Immature natural killer cell (primary cell): ENCODE measurements at regions not wholly inside any gene's neighbourhood (a gene's known extent, or its start where the extent isn't known, plus 50 kb on each side); places are given as distances from the start of the nearest gene placed in this dataset.

Experiments
- DNase-seq, 3 donors: peaks; one replicate each; pipeline ENCODE4 v3.0.0; 2022; ENCODE audit warnings: mixed read lengths in 1 of 3
- H3K27ac Mint-ChIP-seq, 6 donors: one replicate each; pipeline ENCODE4 v1.8.0; 2020; ENCODE audit warnings: mixed read lengths in 6 of 6, mild to moderate bottlenecking in 5 of 6, inconsistent platforms in 4 of 6, moderate library complexity in 3 of 6
- H3K27me3 Mint-ChIP-seq, 3 donors: one replicate each; pipeline ENCODE4 v1.8.0; 2020 to 2021; ENCODE audit warnings: low read depth in 3 of 3, mild to moderate bottlenecking in 3 of 3, mixed read lengths in 3 of 3, moderate library complexity in 3 of 3, inconsistent platforms in 1 of 3
- H3K36me3 Mint-ChIP-seq, 3 donors: one replicate each; pipeline ENCODE4 v1.8.0; 2020; ENCODE audit warnings: mixed read lengths in 3 of 3, inconsistent platforms in 2 of 3, mild to moderate bottlenecking in 2 of 3
- H3K4me1 Mint-ChIP-seq, 2 donors: one replicate each; pipeline ENCODE4 v1.8.0; 2020; ENCODE audit warnings: inconsistent platforms in 2 of 2, mild to moderate bottlenecking in 2 of 2, mixed read lengths in 2 of 2, moderate library complexity in 1 of 2
- H3K4me3 Mint-ChIP-seq, 5 donors: one replicate each; pipeline ENCODE4 v1.8.0; 2020; ENCODE audit warnings: mild to moderate bottlenecking in 5 of 5, mixed read lengths in 5 of 5, inconsistent platforms in 3 of 5, moderate library complexity in 3 of 5
- H3K9me3 Mint-ChIP-seq, 6 donors: one replicate each; pipeline ENCODE4 v1.8.0; 2020; ENCODE audit warnings: mild to moderate bottlenecking in 6 of 6, mixed read lengths in 6 of 6, inconsistent platforms in 4 of 6, moderate library complexity in 3 of 6

- Mint-ChIP-seq H3K4me1 (no peaks in the 10 kb centered on the region), H3K27ac (no peak overlapping the region), H3K9me3 (peaks cover 0 to 30% (median 5%) of the 10 kb centered on the region in 6 donors), H3K27me3 (peaks cover 0 to 7% (median 2%) of the 10 kb centered on the region in 3 donors), H3K36me3 (peaks cover 0 to 8% (median 0%) of the 10 kb centered on the region in 3 donors), H3K4me3 (no peak overlapping the region)
- no peak for DNase-seq
Observed at GRCh38 chr13:65623148-65623547, 1607.0 kb downstream of the PCDH9 start.

DNA sequence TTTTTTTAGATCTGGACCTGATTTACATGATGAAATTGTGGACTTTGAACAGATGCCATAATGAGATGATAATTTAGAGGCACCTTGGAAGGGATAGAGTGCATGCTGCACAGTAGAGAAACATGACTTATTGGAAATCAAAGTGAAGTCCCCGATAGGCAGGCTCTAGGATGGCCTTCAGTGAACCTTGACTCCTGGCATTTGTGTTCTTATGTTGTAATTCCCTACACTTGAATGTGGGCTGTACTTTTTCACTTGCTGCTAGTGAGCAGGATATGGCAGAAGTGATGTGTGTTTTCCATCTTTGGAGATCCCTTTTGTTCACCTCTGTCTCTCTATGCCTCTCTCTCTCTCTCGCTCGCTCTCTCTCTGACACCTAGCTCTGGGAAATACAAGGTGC is 1614.6 kb downstream of the PCDH9 start:
- H3K9me3 Mint-ChIP-seq: peaks cover 0 to 41% (median 6%) of the 10 kb centered on the region in 6 donors

GRCh38 chr13:65613004-65613403 is 1617.1 kb downstream of the PCDH9 start:
- Mint-ChIP-seq H3K27me3 (peaks cover 0 to 1% (median 0%) of the 10 kb centered on the region in 3 donors), H3K4me3 (no peak overlapping the region), H3K9me3 (peaks cover 0 to 25% (median 1%) of the 10 kb centered on the region in 6 donors), H3K4me1 (no peaks in the 10 kb centered on the region), H3K27ac (no peak overlapping the region), H3K36me3 (no peaks in the 10 kb centered on the region)
- no peak for DNase-seq

More for the DNA sequence above, 1614.6 kb downstream of the PCDH9 start:
- Mint-ChIP-seq H3K4me1 (no peaks in the 10 kb centered on the region), H3K27ac (no peak overlapping the region), H3K36me3 (peaks cover 0 to 4% (median 0%) of the 10 kb centered on the region in 3 donors), H3K27me3 (peaks cover 0 to 8% (median 1%) of the 10 kb centered on the region in 3 donors), H3K4me3 (no peak overlapping the region)
- DNase-seq: no peak

GRCh38 chr13:65609350-65609749 is 1620.8 kb downstream of the PCDH9 start:
- Mint-ChIP-seq H3K27me3 (peaks cover 0 to 2% (median 0%) of the 10 kb centered on the region in 3 donors), H3K4me1 (no peaks in the 10 kb centered on the region), H3K9me3 (peaks cover 0 to 20% (median 1%) of the 10 kb centered on the region in 6 donors), H3K27ac (no peak overlapping the region), H3K36me3 (no peaks in the 10 kb centered on the region), H3K4me3 (no peak overlapping the region)
- DNase-seq: no peak

GRCh38 chr13:65606622-65607021 is 1623.5 kb downstream of the PCDH9 start:
- DNase-seq: no peak
- H3K36me3 Mint-ChIP-seq: no peaks in the 10 kb centered on the region
- no peak overlapping the region for H3K27ac Mint-ChIP-seq
- no peak overlapping the region for H3K4me3 Mint-ChIP-seq
- H3K27me3 Mint-ChIP-seq: peaks cover 0 to 4% (median 0%) of the 10 kb centered on the region in 3 donors
- no peaks in the 10 kb centered on the region for H3K4me1 Mint-ChIP-seq
- H3K9me3 Mint-ChIP-seq: peaks cover 0 to 24% (median 5%) of the 10 kb centered on the region in 6 donors

- Mint-ChIP-seq H3K27me3 (peaks cover 0 to 4% (median 0%) of the 10 kb centered on the region in 3 donors), H3K27ac (no peak overlapping the region), H3K4me3 (no peak overlapping the region), H3K36me3 (no peaks in the 10 kb centered on the region), H3K9me3 (peaks cover 0 to 28% (median 5%) of the 10 kb centered on the region in 6 donors), H3K4me1 (no peaks in the 10 kb centered on the region)
- DNase-seq: no peak
Observed at GRCh38 chr13:65605396-65605795, 1624.7 kb downstream of the PCDH9 start.

- Mint-ChIP-seq H3K9me3 (peaks cover 0 to 33% (median 7%) of the 10 kb centered on the region in 6 donors), H3K4me3 (no peak overlapping the region), H3K36me3 (no peaks in the 10 kb centered on the region), H3K27me3 (peaks cover 0 to 4% (median 0%) of the 10 kb centered on the region in 3 donors), H3K4me1 (no peaks in the 10 kb centered on the region), H3K27ac (no peak overlapping the region)
- no peak for DNase-seq
Observed at GRCh38 chr13:65603160-65603559, 1627.0 kb downstream of the PCDH9 start.

- Mint-ChIP-seq H3K27me3 (peaks cover 0 to 2% (median 0%) of the 10 kb centered on the region in 3 donors), H3K9me3 (peaks cover 0 to 28% (median 6%) of the 10 kb centered on the region in 6 donors), H3K27ac (no peak overlapping the region), H3K4me1 (no peaks in the 10 kb centered on the region), H3K4me3 (no peak overlapping the region), H3K36me3 (no peaks in the 10 kb centered on the region)
- DNase-seq: no peak
Observed at GRCh38 chr13:65601855-65602254, 1628.3 kb downstream of the PCDH9 start.

- Mint-ChIP-seq H3K36me3 (no peaks in the 10 kb centered on the region), H3K27me3 (peaks cover 0 to 2% (median 0%) of the 10 kb centered on the region in 3 donors)
Observed at GRCh38 chr13:65600702-65601101, 1629.4 kb downstream of the PCDH9 start.

GRCh38 chr13:65597839-65598818 is 1632.0 kb downstream of the PCDH9 start:
- Mint-ChIP-seq H3K9me3 (peaks cover 0 to 22% (median 3%) of the 10 kb centered on the region in 6 donors), H3K27me3 (no peaks in the 10 kb centered on the region), H3K36me3 (no peaks in the 10 kb centered on the region), H3K4me1 (no peaks in the 10 kb centered on the region), H3K27ac (no peak overlapping the region), H3K4me3 (no peak overlapping the region)
- no peak for DNase-seq

More at GRCh38 chr13:65600702-65601101, 1629.4 kb downstream of the PCDH9 start:
- Mint-ChIP-seq H3K4me3 (no peak overlapping the region), H3K4me1 (no peaks in the 10 kb centered on the region), H3K27ac (no peak overlapping the region), H3K9me3 (peaks cover 0 to 25% (median 4%) of the 10 kb centered on the region in 6 donors)
- no peak for DNase-seq

- H3K27me3 Mint-ChIP-seq: no peaks in the 10 kb centered on the region
- peaks cover 0 to 12% (median 0%) of the 10 kb centered on the region in 6 donors for H3K9me3 Mint-ChIP-seq
- H3K4me3 Mint-ChIP-seq: no peak overlapping the region
- H3K36me3 Mint-ChIP-seq: no peaks in the 10 kb centered on the region
- no peaks in the 10 kb centered on the region for H3K4me1 Mint-ChIP-seq
- no peak for DNase-seq
- H3K27ac Mint-ChIP-seq: no peak overlapping the region
Observed at GRCh38 chr13:65595916-65596315, 1634.2 kb downstream of the PCDH9 start.

- no peak overlapping the region for H3K4me3 Mint-ChIP-seq
- H3K36me3 Mint-ChIP-seq: no peaks in the 10 kb centered on the region
- peaks cover 0 to 20% (median 2%) of the 10 kb centered on the region in 6 donors for H3K9me3 Mint-ChIP-seq
- H3K27ac Mint-ChIP-seq: no peak overlapping the region
- H3K4me1 Mint-ChIP-seq: no peaks in the 10 kb centered on the region
- no peak for DNase-seq
- no peaks in the 10 kb centered on the region for H3K27me3 Mint-ChIP-seq
Observed at GRCh38 chr13:65594298-65594781, 1635.8 kb downstream of the PCDH9 start.

DNA sequence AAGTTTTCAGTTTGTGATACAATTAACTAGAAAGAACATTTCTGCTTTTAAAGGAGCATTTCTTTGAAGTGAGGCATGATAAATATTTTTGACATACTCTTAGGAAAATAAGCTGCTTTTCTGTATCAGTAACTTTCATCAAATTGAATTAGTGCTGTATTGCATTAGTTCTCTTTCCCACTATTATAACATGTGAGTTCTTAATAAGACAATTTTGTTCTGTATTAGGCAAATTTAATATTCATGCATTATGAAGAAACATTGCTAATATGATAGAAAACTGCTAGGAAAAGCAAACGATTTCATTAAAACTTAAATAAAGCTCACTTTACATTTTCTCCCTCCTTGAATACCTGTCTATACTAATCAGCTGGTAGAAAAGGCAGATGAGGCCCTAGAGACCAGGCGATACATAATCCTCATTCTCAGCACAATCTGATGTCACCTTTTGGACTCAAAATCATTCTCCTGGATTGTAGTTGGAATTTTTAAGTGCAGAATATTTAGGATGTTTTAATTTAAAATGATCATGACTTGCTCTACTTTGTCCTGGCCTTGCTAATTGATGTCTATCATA is 1636.8 kb downstream of the PCDH9 start:
- H3K9me3 Mint-ChIP-seq: peaks cover 0 to 22% (median under 1%) of the 10 kb centered on the region in 6 donors
- H3K27ac Mint-ChIP-seq: no peak overlapping the region
- no peaks in the 10 kb centered on the region for H3K27me3 Mint-ChIP-seq
- H3K4me1 Mint-ChIP-seq: no peaks in the 10 kb centered on the region
- H3K4me3 Mint-ChIP-seq: no peak overlapping the region
- no peaks in the 10 kb centered on the region for H3K36me3 Mint-ChIP-seq
- no peak for DNase-seq

GRCh38 chr13:65592731-65593130 is 1637.4 kb downstream of the PCDH9 start:
- H3K4me1 Mint-ChIP-seq: no peaks in the 10 kb centered on the region
- no peaks in the 10 kb centered on the region for H3K27me3 Mint-ChIP-seq

More at GRCh38 chr13:65592731-65593130, 1637.4 kb downstream of the PCDH9 start:
- Mint-ChIP-seq H3K4me3 (no peak overlapping the region), H3K27ac (no peak overlapping the region), H3K9me3 (peaks cover 0 to 28% (median 6%) of the 10 kb centered on the region in 6 donors), H3K36me3 (no peaks in the 10 kb centered on the region)
- no peak for DNase-seq
